K562 (cell line): ENCODE measurements at regions not wholly inside any gene's neighbourhood (a gene's known extent, or its start where the extent isn't known, plus 50 kb on each side); places are given as distances from the start of the nearest gene placed in this dataset.

Experiments used
- ATAC-seq: fragments of 200-7000 bp; cut with Tn5 transposase; 3 replicates; pipeline ENCODE4 v1.9.1; 2020; ENCODE audit warnings: moderate library complexity
- BruUV-seq: library from RNA; stranded (reverse); fragments of 400-500 nt; replicated peaks from 2 replicates; lab custom pipeline; 2021; lab: Mats Ljungman, UMichigan
- CTCF ChIA-PET: fragments of 300-600 bp; formaldehyde crosslinking; extraction: SDS; loops from one replicate; lab custom pipeline; 2021; ENCODE audit warnings: low intra/inter-chr PET ratio; lab: Yijun Ruan, JAX
- POLR2A ChIA-PET: fragments of 300-600, 350-650 bp; sonication (Branson Sonifier 250); formaldehyde crosslinking; extraction: SDS; loops from one replicate; lab custom pipeline; 2021; ENCODE audit warnings: antibody characterized with exemption, inconsistent platforms; lab: Yijun Ruan, JAX
- DNase-seq, 4 experiments: peaks; one replicate each; pipeline versions ENCODE4 v3.0.0 to v3.0.0-alpha.2; 2011 to 2018; ENCODE audit warnings: low spot score in 3 of 4, mixed read lengths in 3 of 4; ENCODE audit errors: extremely low read depth in 1 of 4
- FAIRE-seq: peaks from 2 replicates; lab custom pipeline; 2011; peaks lifted over from hg19 to GRCh38; lab: Jason Lieb, UNC
- H2AFZ ChIP-seq: 2 replicates; pipeline ENCODE4 v1.6.0; 2011; ENCODE audit warnings: low read depth, low read length, control low read depth, inconsistent platforms
- H3K27ac ChIP-seq: fragments of 200-600 bp; 3 replicates; pipeline ENCODE4 v1.8.0; 2011; ENCODE audit warnings: low read depth, mild to moderate bottlenecking, control low read depth, inconsistent platforms, low read length, moderate library complexity, mixed read lengths; ENCODE audit errors: extremely low read depth
- H3K27me3 ChIP-seq, 2 experiments: fragments of 300-600 bp in 1 of 2; 2 replicates in 1 of 2; 3 replicates in 1 of 2; pipeline versions ENCODE4 v1.6.0 to v1.8.0; 2011; ENCODE audit warnings: inconsistent platforms in 2 of 2, low read length in 2 of 2, mild to moderate bottlenecking in 1 of 2, mixed read lengths in 1 of 2, moderate library complexity in 1 of 2; ENCODE audit not compliant: control insufficient read depth in 2 of 2, insufficient read depth in 2 of 2
- H3K36me3 ChIP-seq: fragments of 300-600 bp; 3 replicates; pipeline ENCODE4 v1.8.0; 2011; ENCODE audit warnings: mild to moderate bottlenecking, low read length, inconsistent platforms; ENCODE audit not compliant: control insufficient read depth, insufficient read depth
- H3K4me1 ChIP-seq, 2 experiments: fragments of 200-600 bp in 1 of 2; replicated peaks in 1 of 2; 2 replicates in 1 of 2; 3 replicates in 1 of 2; pipeline versions ENCODE4 v1.5.1 to v1.8.0; 2011; ENCODE audit warnings: inconsistent platforms in 2 of 2, low read length in 2 of 2, mild to moderate bottlenecking in 1 of 2, mixed read lengths in 1 of 2, moderate library complexity in 1 of 2; ENCODE audit not compliant: control insufficient read depth in 2 of 2, insufficient read depth in 2 of 2
- H3K4me2 ChIP-seq: 2 replicates; pipeline ENCODE4 v1.6.1; 2011; ENCODE audit warnings: low read length, control low read depth, inconsistent platforms, mixed read lengths; ENCODE audit not compliant: insufficient read depth
- H3K4me3 ChIP-seq: fragments of 200-600 bp; sonication (generic), shearing (Covaris generic); 2 replicates; pipeline ENCODE4 v1.5.1; 2016; ENCODE audit warnings: control low read depth, inconsistent platforms
- H3K79me2 ChIP-seq: fragments of 200-600 bp; 3 replicates; pipeline ENCODE4 v1.8.0; 2011; ENCODE audit warnings: low read length, inconsistent platforms; ENCODE audit not compliant: control insufficient read depth, insufficient read depth
- H3K9ac ChIP-seq, 2 experiments: 2 replicates each; pipeline versions ENCODE4 v1.6.0 to v1.6.1; 2011; ENCODE audit warnings: low read depth in 2 of 2, low read length in 2 of 2, control low read depth in 1 of 2, inconsistent platforms in 1 of 2, mild to moderate bottlenecking in 1 of 2, mixed read lengths in 1 of 2; ENCODE audit not compliant: insufficient read depth in 1 of 2
- H3K9me1 ChIP-seq: one replicate; pipeline ENCODE4 v1.6.0; 2011; ENCODE audit warnings: inconsistent platforms, mild to moderate bottlenecking, low read length, moderate library complexity; ENCODE audit not compliant: control insufficient read depth, insufficient read depth
- H3K9me3 ChIP-seq: replicated peaks from 2 replicates; pipeline ENCODE4 v1.5.1; 2011; ENCODE audit warnings: low read depth, low read length, inconsistent platforms; ENCODE audit not compliant: control insufficient read depth, insufficient read depth
- H4K20me1 ChIP-seq: replicated peaks from 2 replicates; pipeline ENCODE4 v1.6.1; 2011; ENCODE audit warnings: low read length, inconsistent platforms, mixed read lengths; ENCODE audit not compliant: control insufficient read depth, insufficient read depth
- ARNT ChIP-seq, 2 experiments: fragments of 450-650 bp; IDR thresholded peaks; 2 replicates each; pipeline ENCODE4 v1.6.1; 2016; ENCODE audit warnings: mild to moderate bottlenecking in 1 of 2
- ERF ChIP-seq: fragments of 450-650 bp; formaldehyde crosslinking; IDR thresholded peaks from 2 replicates; pipeline ENCODE4 v1.4.0; 2020; ENCODE audit warnings: mild to moderate bottlenecking, mixed read lengths
- PATZ1 ChIP-seq: fragments of 250-450 bp; sonication (Bioruptor Pico); IDR thresholded peaks from 2 replicates; pipeline ENCODE4 v1.5.0; 2020; ENCODE audit warnings: mild to moderate bottlenecking, borderline replicate concordance
- SAFB2 ChIP-seq: fragments of 200-400 bp; formaldehyde crosslinking; IDR thresholded peaks from 2 replicates; pipeline ENCODE4 v1.6.1; 2018; ENCODE audit warnings: borderline replicate concordance, low read length, low read depth, moderate library complexity; ENCODE audit not compliant: severe bottlenecking
- SUPT5H ChIP-seq: fragments of 450-650 bp; IDR thresholded peaks from 2 replicates; pipeline ENCODE4 v1.6.1; 2016
- TAF7 ChIP-seq: fragments of 450-650 bp; IDR thresholded peaks from 2 replicates; pipeline ENCODE4 v1.6.1; 2016; ENCODE audit warnings: missing genetic modification characterization, missing compliant biosample characterization
- TEAD1 ChIP-seq, 2 experiments: fragments of 450-650 bp in 1 of 2; sonication (generic) in 1 of 2; formaldehyde crosslinking; IDR thresholded peaks; 2 replicates each; pipeline versions ENCODE4 v1.4.0 to v1.8.0; 2020 to 2022; ENCODE audit warnings: mild to moderate bottlenecking in 2 of 2, missing genetic modification reagents in 1 of 2
- ZNF75A ChIP-seq: fragments of 450-650 bp; formaldehyde crosslinking; IDR thresholded peaks from 2 replicates; pipeline ENCODE4 v1.4.0; 2020; ENCODE audit warnings: mild to moderate bottlenecking
- WGBS: fragments of 100-300 bp; shearing (Covaris generic); methylation state at CpG from one replicate; pipeline ENCODE4 v1.1.6; 2016; ENCODE audit warnings: low coverage, mixed read lengths; ENCODE audit not compliant: insufficient coverage; ENCODE audit errors: missing lambda C conversion rate; 5-methylcytosine and 5-hydroxymethylcytosine counted together
- in situ Hi-C: fragments of 300-500 bp; cut with MboI; formaldehyde crosslinking; loops from 4 replicates; pipeline ENCODE4 v1.15.0; 2018; ENCODE audit warnings: inconsistent platforms, mixed read lengths
- intact Hi-C: fragments of 100-400 bp; cut with micrococcal nuclease; formaldehyde crosslinking; loops from 2 replicates; pipeline ENCODE4 v1.14.2; 2022
- TF ChIP-seq, protein P1 (sequence below): fragments of 250-450 bp; sonication (Bioruptor Pico); IDR thresholded peaks from 2 replicates; pipeline ENCODE4 v1.5.0; 2021; ENCODE audit warnings: mild to moderate bottlenecking, borderline replicate concordance

- ATAC-seq: no peak
- Histone ChIP-seq H2AFZ (no peak overlapping the region), H4K20me1 (no peaks in the 10 kb centered on the region), H3K79me2 (no peaks in the 10 kb centered on the region), H3K9me1 (no peaks in the 10 kb centered on the region), H3K4me2 (no peak overlapping the region), H3K4me3 (no peak overlapping the region), H3K27me3 (no peaks in the 10 kb centered on the region), H3K27ac (no peak overlapping the region), H3K9ac (no peak overlapping the region), H3K9me3 (no peaks in the 10 kb centered on the region), H3K4me1 (no peaks in the 10 kb centered on the region), H3K36me3 (no peaks in the 10 kb centered on the region)
- no peak for TF ChIP-seq ERF (CRISPR knock-in tag)
- no peak for TF ChIP-seq SAFB2
- TF ChIP-seq TEAD1 (CRISPR knock-in tag; IDR thresholded peaks at IDR 0.05): no peak
- no peak for TF ChIP-seq PATZ1 (CRISPR knock-in tag)
- TF ChIP-seq TAF7: no peak
- TF ChIP-seq, protein P1, sequence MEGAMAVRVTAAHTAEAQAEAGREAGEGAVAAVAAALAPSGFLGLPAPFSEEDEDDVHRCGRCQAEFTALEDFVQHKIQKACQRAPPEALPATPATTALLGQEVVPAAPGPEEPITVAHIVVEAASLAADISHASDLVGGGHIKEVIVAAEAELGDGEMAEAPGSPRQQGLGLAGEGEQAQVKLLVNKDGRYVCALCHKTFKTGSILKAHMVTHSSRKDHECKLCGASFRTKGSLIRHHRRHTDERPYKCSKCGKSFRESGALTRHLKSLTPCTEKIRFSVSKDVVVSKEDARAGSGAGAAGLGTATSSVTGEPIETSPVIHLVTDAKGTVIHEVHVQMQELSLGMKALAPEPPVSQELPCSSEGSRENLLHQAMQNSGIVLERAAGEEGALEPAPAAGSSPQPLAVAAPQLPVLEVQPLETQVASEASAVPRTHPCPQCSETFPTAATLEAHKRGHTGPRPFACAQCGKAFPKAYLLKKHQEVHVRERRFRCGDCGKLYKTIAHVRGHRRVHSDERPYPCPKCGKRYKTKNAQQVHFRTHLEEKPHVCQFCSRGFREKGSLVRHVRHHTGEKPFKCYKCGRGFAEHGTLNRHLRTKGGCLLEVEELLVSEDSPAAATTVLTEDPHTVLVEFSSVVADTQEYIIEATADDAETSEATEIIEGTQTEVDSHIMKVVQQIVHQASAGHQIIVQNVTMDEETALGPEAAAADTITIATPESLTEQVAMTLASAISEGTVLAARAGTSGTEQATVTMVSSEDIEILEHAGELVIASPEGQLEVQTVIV (CRISPR knock-in tag): no peak
- no peak for TF ChIP-seq ZNF75A (CRISPR knock-in tag)
- no peak for TF ChIP-seq ARNT (IDR thresholded peaks at IDR 0.05)
- TF ChIP-seq SUPT5H: no peak
- FAIRE-seq: no peak
- POLR2A ChIA-PET: no interaction called here
- intact Hi-C loops (no loop called here), in situ Hi-C loops (no loop called here)
- BruUV-seq: no TSS peak
- 0% methylated on average over 3 of the region's 3 CpGs for WGBS
- CTCF ChIA-PET: no interaction called here
- DNase-seq: no peak
Measured at GRCh38 chr3:74036102-74036501, 411.4 kb upstream of the PDZRN3 start.
